ENCODE measurements at regions not wholly inside any gene's neighbourhood (a gene's known extent, or its start where the extent isn't known, plus 50 kb on each side); places are given as distances from the start of the nearest gene placed in this dataset.

- in situ Hi-C loops (cut with HindIII; ENCODE audit: low pct_ligation_motif_present, low sequenced_read_pairs), result no loop called here
- Histone ChIP-seq H3K36me3 (replicated peaks) (no peaks in the 10 kb centered on the region), H3K27me3 (replicated peaks) (peaks cover 11% of the 10 kb centered on the region), H3K4me3 (ENCODE audit: low read depth, low read length) (no peak overlapping the region), H3K27ac (no peak overlapping the region)
- no peak for TF ChIP-seq CTCF (IDR thresholded peaks at IDR 0.05; ENCODE audit: low read depth, low read length, missing control alignments)
- DNase-seq, result no peak
Observed at GRCh38 chr1:232897949-232898465, 52.4 kb upstream of the NTPCR start.

DNA sequence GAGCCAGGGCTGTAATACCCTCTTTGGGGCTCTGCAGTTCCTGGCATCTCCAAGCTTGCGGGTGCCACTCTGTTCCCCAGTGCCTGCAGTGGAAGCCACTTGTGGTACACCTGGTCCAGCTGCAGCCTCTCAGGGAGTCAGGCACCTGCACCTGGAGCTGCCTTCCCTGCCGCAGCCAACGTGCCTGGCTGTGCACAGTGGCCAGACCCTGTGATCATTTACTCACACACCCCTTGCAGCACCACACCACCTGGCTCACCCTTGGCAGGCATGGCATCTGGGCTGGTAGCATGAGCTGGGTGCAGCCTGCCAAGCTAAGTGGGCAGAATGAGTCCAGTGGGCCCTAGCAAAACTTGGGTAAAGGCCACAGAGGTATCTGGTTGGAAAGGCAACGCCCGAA, 51.1 kb upstream of the NTPCR start:
- TF ChIP-seq CTCF (IDR thresholded peaks at IDR 0.05; ENCODE audit: low read depth, low read length, missing control alignments), result no peak
- DNase-seq, result no peak
- Histone ChIP-seq H3K36me3 (replicated peaks) (no peaks in the 10 kb centered on the region), H3K4me3 (ENCODE audit: low read depth, low read length) (no peak overlapping the region), H3K27me3 (replicated peaks) (peaks cover 11% of the 10 kb centered on the region), H3K27ac (no peak overlapping the region)
- in situ Hi-C loops (cut with HindIII; ENCODE audit: low pct_ligation_motif_present, low sequenced_read_pairs), result no loop called here

DNA sequence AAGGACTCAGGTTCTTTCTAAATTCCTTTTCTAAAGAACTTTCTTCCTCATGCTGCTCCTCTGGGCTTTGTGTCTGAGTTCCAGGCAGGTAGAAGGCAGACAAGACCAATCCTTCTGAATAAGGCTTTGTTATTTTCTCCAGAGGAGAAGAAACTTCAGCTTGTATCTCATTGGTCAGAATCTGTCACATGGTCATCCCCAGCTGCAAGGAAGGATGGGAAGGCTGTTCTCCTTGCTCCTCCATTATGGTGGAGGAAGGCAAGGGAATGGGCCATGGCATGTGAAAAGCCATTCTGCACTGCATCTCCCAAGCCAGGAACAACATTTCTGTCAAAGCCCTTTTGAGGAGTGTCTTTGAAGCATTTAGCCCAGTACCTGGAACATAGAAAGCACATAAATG, 50.6 kb upstream of the NTPCR start:
- in situ Hi-C loops (cut with HindIII; ENCODE audit: low pct_ligation_motif_present, low sequenced_read_pairs), result no loop called here
- Histone ChIP-seq H3K27ac (no peak overlapping the region), H3K36me3 (replicated peaks) (no peaks in the 10 kb centered on the region), H3K27me3 (replicated peaks) (peaks cover 11% of the 10 kb centered on the region), H3K4me3 (ENCODE audit: low read depth, low read length) (no peak overlapping the region)
- no peak for TF ChIP-seq CTCF (IDR thresholded peaks at IDR 0.05; ENCODE audit: low read depth, low read length, missing control alignments)
- no peak for DNase-seq

Data from brain microvascular endothelial cell (primary cell).